HL-60 (cell line): ENCODE measurements at regions not wholly inside any gene's neighbourhood (a gene's known extent, or its start where the extent isn't known, plus 50 kb on each side); places are given as distances from the start of the nearest gene placed in this dataset.

ENCODE experiments used
- POLR2AphosphoS5 ChIP-seq: IDR thresholded peaks from 2 replicates; pipeline ENCODE4 v1.6.1; 2012; ENCODE audit warnings: low read depth
- TF ChIP-seq, protein P1 (sequence below): IDR thresholded peaks from one replicate; pipeline ENCODE4 v1.5.1; 2011; ENCODE audit warnings: low read length, control low read depth, inconsistent platforms; ENCODE audit not compliant: insufficient read depth

DNA sequence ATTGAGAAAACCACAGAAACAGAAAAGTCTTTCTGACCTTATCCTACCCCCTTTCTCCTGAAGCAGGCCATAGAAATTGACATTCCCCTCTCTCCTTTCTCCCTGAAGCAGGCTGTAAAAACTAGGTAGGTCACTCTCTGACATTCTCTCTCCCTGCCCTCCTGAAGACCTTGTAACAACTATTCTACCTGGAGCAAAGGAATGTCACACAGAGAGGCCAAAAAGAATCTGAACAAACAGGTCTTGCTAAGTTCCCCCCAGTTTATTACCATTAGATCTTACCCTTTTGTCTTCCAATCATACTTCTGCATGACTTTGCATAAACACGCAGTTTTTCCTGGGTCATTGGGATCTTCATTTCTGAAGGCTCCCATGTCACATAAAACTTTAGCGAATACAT is 198.3 kb upstream of the GYPA start:
- TF ChIP-seq, protein P1, sequence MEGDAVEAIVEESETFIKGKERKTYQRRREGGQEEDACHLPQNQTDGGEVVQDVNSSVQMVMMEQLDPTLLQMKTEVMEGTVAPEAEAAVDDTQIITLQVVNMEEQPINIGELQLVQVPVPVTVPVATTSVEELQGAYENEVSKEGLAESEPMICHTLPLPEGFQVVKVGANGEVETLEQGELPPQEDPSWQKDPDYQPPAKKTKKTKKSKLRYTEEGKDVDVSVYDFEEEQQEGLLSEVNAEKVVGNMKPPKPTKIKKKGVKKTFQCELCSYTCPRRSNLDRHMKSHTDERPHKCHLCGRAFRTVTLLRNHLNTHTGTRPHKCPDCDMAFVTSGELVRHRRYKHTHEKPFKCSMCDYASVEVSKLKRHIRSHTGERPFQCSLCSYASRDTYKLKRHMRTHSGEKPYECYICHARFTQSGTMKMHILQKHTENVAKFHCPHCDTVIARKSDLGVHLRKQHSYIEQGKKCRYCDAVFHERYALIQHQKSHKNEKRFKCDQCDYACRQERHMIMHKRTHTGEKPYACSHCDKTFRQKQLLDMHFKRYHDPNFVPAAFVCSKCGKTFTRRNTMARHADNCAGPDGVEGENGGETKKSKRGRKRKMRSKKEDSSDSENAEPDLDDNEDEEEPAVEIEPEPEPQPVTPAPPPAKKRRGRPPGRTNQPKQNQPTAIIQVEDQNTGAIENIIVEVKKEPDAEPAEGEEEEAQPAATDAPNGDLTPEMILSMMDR, result no peak
- TF ChIP-seq POLR2AphosphoS5, result no peak
